ENCODE measurements at regions not wholly inside any gene's neighbourhood (a gene's known extent, or its start where the extent isn't known, plus 50 kb on each side); places are given as distances from the start of the nearest gene placed in this dataset.

DNA sequence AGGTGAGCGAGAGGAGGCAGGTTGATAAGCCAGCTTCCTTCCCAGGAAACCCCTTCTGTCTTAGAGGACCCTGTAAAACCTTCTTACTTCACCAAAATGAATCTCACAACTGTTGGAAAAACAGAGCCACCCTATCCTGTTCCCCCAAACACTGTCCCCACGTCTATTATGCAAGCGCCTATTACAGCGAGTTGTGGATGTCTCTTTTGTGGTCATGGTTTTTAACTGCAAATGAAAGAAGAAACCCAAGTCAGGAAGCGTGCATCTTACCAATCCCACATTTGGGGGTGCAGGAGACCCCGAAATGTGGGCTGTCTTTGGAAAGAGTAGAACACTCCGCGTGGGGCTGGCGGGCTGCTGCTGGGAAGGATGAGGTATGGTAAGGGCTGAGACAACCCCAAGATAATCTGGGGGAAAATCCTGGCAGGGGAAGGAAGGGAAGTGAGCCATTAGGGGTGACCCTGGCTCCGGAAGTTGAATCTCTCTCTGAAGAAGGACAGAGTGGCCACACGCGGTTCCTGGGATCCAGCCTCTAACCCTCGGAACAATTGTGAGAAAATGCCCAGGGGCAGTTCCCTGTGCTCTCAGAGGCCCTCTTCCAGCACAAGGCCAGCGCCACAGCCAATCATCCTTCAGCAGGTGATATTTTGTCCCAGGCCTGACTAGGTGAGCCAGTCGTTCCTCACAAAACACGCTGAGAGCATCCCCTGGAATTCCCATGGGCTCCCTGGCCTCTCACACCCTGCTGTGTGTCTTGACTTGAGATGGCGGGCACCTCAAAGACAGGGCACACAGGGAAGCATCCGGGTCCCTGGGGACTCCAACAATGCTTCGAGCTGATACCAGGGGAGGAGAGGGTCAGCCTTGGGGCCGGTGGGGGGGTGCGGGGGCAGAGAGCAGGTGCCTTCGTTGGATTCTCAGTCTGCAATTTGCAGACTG lies 168.5 kb upstream of the IRF2BP2 start:
- H3K9me3 ChIP-seq (ENCODE audit: control extremely low read depth in 1 of 3, control insufficient read depth in 2 of 3, insufficient read depth in 1 of 3, low read length in 2 of 3) = peaks cover 0 to 10% (median 1%) of the 10 kb centered on the region in 3 donors
- peaks cover 0 to 58% (median 32%) of the 10 kb centered on the region in 4 experiments for H3K27me3 ChIP-seq (replicated peaks in 1 of 4; ENCODE audit: control extremely low read depth in 1 of 4, control insufficient read depth in 3 of 4, insufficient read depth in 4 of 4, low read length in 3 of 4)
- WGBS (ENCODE audit: insufficient coverage) = 68% methylated on average over 21 of the region's 22 CpGs
- H3K4me3 ChIP-seq (ENCODE audit: control extremely low read depth in 1 of 5, extremely low read depth in 1 of 5, insufficient read depth in 1 of 5, low read depth in 2 of 5, low read length in 4 of 5) = no peak overlapping the region
- Mint-ChIP-seq H3K9me3 (ENCODE audit: insufficient read depth) (no peaks in the 10 kb centered on the region), H3K4me3 (no peak overlapping the region), H3K27ac (no peak overlapping the region), H3K27me3 (no peaks in the 10 kb centered on the region), H3K4me1 (no peaks in the 10 kb centered on the region)
- POLR2A ChIA-PET = no interaction called here
- intact Hi-C loops (cut with micrococcal nuclease) = no loop called here
- H3K4me2 ChIP-seq (replicated peaks; ENCODE audit: low read depth, low read length, poor library complexity, severe bottlenecking) = no peak overlapping the region
- no peaks in the 10 kb centered on the region for H4K20me1 ChIP-seq (ENCODE audit: control insufficient read depth, insufficient read depth, low read length, poor library complexity, severe bottlenecking)
- TF ChIP-seq EZH2 (IDR thresholded peaks at IDR 0.05; ENCODE audit: borderline replicate concordance, insufficient read depth, low read depth, low read length, poor library complexity, severe bottlenecking) = no peak
- TF ChIP-seq CTCF (IDR thresholded peaks at IDR 0.05) = no peak
- H2AFZ ChIP-seq (ENCODE audit: insufficient read depth, low read depth, low read length, poor library complexity, severe bottlenecking) = peak overlapping the region; percentile 0
- peaks cover 3 to 7% of the 10 kb centered on the region in 2 donors for H3K4me1 ChIP-seq (ENCODE audit: control insufficient read depth in 2 of 2, insufficient read depth in 2 of 2, low read length in 2 of 2)
- no peak overlapping the region for H3K27ac ChIP-seq (ENCODE audit: low read length in 2 of 2)
- ATAC-seq (ENCODE audit: low read depth) = no peak
- peak; percentile 27 for DNase-seq
- no peaks in the 10 kb centered on the region for H3K79me2 ChIP-seq (ENCODE audit: control insufficient read depth, insufficient read depth, low read length)
- no peaks in the 10 kb centered on the region for H3K36me3 ChIP-seq (replicated peaks in 1 of 2; ENCODE audit: control extremely low read depth in 1 of 2, control insufficient read depth in 1 of 2, extremely low read depth in 1 of 2, insufficient read depth in 2 of 2, low read length in 1 of 2)
- no peak overlapping the region for H3K9ac ChIP-seq (ENCODE audit: low read length)
- CTCF ChIA-PET = interaction anchor here (0.5 kb wide), 1 partner anchor 272 kb away, joined by 3 read pairs; no protein-coding TSS in a partner anchor

DNA sequence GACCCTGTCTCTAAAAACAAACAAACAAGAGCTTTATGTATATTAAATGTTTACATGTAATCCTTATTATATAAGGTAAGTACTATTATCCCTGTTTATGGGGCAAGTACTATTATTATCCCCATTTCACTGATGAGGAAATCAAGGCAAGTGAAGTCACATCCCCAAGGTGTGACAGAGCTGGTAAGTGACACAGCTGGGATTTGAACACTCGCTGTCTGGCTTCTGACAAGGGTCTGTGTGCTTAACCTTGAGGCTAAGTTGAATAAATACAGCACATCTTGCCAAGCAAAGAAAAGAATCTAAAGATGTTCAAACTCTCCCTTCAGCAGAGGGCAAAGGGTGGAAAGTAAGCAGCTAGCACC lies 167.9 kb upstream of the IRF2BP2 start:
- peaks cover 0 to 12% (median 1%) of the 10 kb centered on the region in 3 donors for H3K9me3 ChIP-seq (ENCODE audit: control extremely low read depth in 1 of 3, control insufficient read depth in 2 of 3, insufficient read depth in 1 of 3, low read length in 2 of 3)
- no peak overlapping the region for H3K9ac ChIP-seq (ENCODE audit: low read length)
- TF ChIP-seq CTCF (IDR thresholded peaks at IDR 0.05) = no peak
- no peak for TF ChIP-seq EZH2 (IDR thresholded peaks at IDR 0.05; ENCODE audit: borderline replicate concordance, insufficient read depth, low read depth, low read length, poor library complexity, severe bottlenecking)
- Mint-ChIP-seq H3K9me3 (ENCODE audit: insufficient read depth) (no peaks in the 10 kb centered on the region), H3K4me1 (peaks cover 2% of the 10 kb centered on the region), H3K27ac (no peak overlapping the region), H3K27me3 (no peaks in the 10 kb centered on the region), H3K4me3 (no peak overlapping the region)
- WGBS (ENCODE audit: insufficient coverage) = 94% methylated on average over 1 of the region's 1 CpG
- ATAC-seq (ENCODE audit: low read depth) (no peak), DNase-seq (peak; percentile 29)
- H4K20me1 ChIP-seq (ENCODE audit: control insufficient read depth, insufficient read depth, low read length, poor library complexity, severe bottlenecking) = no peaks in the 10 kb centered on the region
- H3K27me3 ChIP-seq (replicated peaks in 1 of 4; ENCODE audit: control extremely low read depth in 1 of 4, control insufficient read depth in 3 of 4, insufficient read depth in 4 of 4, low read length in 3 of 4) = peaks cover 0 to 54% (median 32%) of the 10 kb centered on the region in 4 experiments
- H2AFZ ChIP-seq (ENCODE audit: insufficient read depth, low read depth, low read length, poor library complexity, severe bottlenecking) = no peak overlapping the region
- no peak overlapping the region for H3K4me3 ChIP-seq (ENCODE audit: control extremely low read depth in 1 of 5, extremely low read depth in 1 of 5, insufficient read depth in 1 of 5, low read depth in 2 of 5, low read length in 4 of 5)
- peaks cover 3 to 8% of the 10 kb centered on the region in 2 donors for H3K4me1 ChIP-seq (ENCODE audit: control insufficient read depth in 2 of 2, insufficient read depth in 2 of 2, low read length in 2 of 2)
- CTCF ChIA-PET = interaction anchor here (0.5 kb wide), 1 partner anchor 273 kb away, joined by 3 read pairs; no protein-coding TSS in a partner anchor
- POLR2A ChIA-PET = no interaction called here
- no peak overlapping the region for H3K27ac ChIP-seq (ENCODE audit: low read length in 2 of 2)
- intact Hi-C loops (cut with micrococcal nuclease) = no loop called here
- H3K79me2 ChIP-seq (ENCODE audit: control insufficient read depth, insufficient read depth, low read length) = no peaks in the 10 kb centered on the region
- H3K4me2 ChIP-seq (replicated peaks; ENCODE audit: low read depth, low read length, poor library complexity, severe bottlenecking) = no peak overlapping the region
- H3K36me3 ChIP-seq (replicated peaks in 1 of 2; ENCODE audit: control extremely low read depth in 1 of 2, control insufficient read depth in 1 of 2, extremely low read depth in 1 of 2, insufficient read depth in 2 of 2, low read length in 1 of 2) = no peaks in the 10 kb centered on the region
